ENCODE measurements at regions not wholly inside any gene's neighbourhood (a gene's known extent, or its start where the extent isn't known, plus 50 kb on each side); places are given as distances from the start of the nearest gene placed in this dataset.

DNA sequence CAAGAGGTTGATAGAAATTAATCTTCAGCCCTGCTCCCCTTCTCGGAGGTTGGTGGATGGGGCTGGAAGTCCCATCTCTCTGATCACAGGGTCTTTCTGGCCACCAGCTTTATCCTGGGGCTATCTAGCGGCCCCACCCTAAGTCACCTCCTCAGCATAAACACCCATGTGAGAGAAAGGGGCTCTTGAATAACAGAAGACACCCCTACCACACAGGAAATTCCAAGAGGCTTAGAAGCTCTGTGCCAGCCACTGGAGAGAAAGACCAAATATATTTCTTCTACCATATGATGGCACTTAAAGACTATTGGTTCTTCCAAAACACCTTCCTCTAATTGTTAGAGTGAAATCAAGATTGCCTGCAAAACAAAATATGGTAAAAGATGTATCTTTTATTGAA, 219.7 kb downstream of the VAPA start:
- TF ChIP-seq CTCF (IDR thresholded peaks at IDR 0.05; ENCODE audit: poor library complexity) (no peak), EZH2phosphoT487 (IDR thresholded peaks at IDR 0.05; ENCODE audit: low read depth, severe bottlenecking, unreplicated experiment) (no peak)

All from hepatocyte (in vitro differentiated cells).